Testis (tissue), 2 donors: ENCODE measurements at regions not wholly inside any gene's neighbourhood (a gene's known extent, or its start where the extent isn't known, plus 50 kb on each side); places are given as distances from the start of the nearest gene placed in this dataset.

Experiments used
- CTCF ChIP-seq, 3 experiments: fragments of 450-650 bp in 2 of 3; fragments of 200-600 bp in 1 of 3; sonication (generic) in 1 of 3; IDR thresholded peaks; one replicate each; pipeline ENCODE4 v1.5.1; 2016 to 2019; ENCODE audit warnings: antibody characterized with exemption in 3 of 3, mild to moderate bottlenecking in 2 of 3, moderate library complexity in 1 of 3
- POLR2A ChIP-seq: fragments of 450-650 bp; IDR thresholded peaks from one replicate; pipeline ENCODE4 v1.6.1; 2017; ENCODE audit warnings: antibody characterized with exemption, mild to moderate bottlenecking, moderate library complexity

- TF ChIP-seq CTCF (IDR thresholded peaks at IDR 0.05) (no peak), POLR2A (no peak)
Observed at GRCh38 chr1:83631851-83632250, 367.1 kb downstream of the TTLL7 start.
